Ovary (tissue), 3 donors: ENCODE measurements at regions not wholly inside any gene's neighbourhood (a gene's known extent, or its start where the extent isn't known, plus 50 kb on each side); places are given as distances from the start of the nearest gene placed in this dataset.

Source experiments
- EP300 ChIP-seq: sonication (generic); formaldehyde crosslinking; IDR thresholded peaks from one replicate; pipeline ENCODE4 v1.6.1; 2017; ENCODE audit warnings: antibody characterized with exemption
- POLR2A ChIP-seq: fragments of 450-650 bp; IDR thresholded peaks from one replicate; pipeline ENCODE4 v1.6.1; 2017; ENCODE audit warnings: antibody characterized with exemption, mild to moderate bottlenecking, moderate library complexity
- TF ChIP-seq, protein P1 (sequence below), 3 donors: fragments of 450-650 bp in 2 of 3; fragments of 200-600 bp in 1 of 3; IDR thresholded peaks; one replicate each; pipeline versions ENCODE4 v1.5.1 to v1.8.0; 2016 to 2022; ENCODE audit warnings: antibody characterized with exemption in 3 of 3, mild to moderate bottlenecking in 1 of 3
- donor health status: DM: no; HTN: no; CAD: no.

DNA sequence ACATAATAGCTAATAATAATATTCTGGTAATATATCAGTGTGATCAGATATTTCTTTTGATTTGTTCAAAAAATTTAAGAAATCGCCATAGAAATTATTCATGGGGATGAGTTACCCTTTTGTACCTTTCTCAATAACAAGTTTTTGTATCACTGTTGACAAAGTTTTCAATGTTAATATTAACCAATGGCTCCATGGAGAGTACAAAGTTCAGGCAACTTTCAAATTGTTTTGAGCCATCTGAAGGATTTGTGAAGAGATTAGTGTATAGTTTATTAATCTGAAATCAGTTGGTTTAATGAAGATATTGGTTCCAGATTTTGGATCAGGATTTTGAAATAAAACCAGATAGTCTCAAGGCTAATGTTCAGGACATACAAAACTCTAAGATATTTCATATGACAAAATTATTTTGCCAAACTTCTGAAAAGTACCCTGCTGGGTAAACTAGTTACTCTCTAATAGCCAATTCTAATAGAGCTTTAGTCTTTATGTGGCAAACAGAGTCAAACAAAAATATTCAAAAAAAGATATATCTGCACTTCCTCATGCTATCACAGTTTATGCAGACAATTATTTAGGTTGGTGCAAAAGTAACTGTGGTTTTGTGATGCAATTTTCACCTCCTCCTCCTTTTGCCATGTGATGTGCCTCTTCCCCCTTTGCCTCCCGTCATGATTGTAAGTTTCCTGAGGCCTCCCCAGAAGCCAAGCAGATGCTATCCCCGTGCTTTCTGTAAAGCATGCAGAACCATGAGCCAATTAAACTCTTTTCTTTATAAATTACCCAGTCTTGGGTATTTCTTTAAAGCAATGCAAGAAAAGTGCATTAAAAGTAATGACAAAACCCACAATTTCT, 1105.0 kb downstream of the PLA2G4A start:
- no peak for TF ChIP-seq POLR2A
- TF ChIP-seq, protein P1, sequence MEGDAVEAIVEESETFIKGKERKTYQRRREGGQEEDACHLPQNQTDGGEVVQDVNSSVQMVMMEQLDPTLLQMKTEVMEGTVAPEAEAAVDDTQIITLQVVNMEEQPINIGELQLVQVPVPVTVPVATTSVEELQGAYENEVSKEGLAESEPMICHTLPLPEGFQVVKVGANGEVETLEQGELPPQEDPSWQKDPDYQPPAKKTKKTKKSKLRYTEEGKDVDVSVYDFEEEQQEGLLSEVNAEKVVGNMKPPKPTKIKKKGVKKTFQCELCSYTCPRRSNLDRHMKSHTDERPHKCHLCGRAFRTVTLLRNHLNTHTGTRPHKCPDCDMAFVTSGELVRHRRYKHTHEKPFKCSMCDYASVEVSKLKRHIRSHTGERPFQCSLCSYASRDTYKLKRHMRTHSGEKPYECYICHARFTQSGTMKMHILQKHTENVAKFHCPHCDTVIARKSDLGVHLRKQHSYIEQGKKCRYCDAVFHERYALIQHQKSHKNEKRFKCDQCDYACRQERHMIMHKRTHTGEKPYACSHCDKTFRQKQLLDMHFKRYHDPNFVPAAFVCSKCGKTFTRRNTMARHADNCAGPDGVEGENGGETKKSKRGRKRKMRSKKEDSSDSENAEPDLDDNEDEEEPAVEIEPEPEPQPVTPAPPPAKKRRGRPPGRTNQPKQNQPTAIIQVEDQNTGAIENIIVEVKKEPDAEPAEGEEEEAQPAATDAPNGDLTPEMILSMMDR (IDR thresholded peaks at IDR 0.05): no peak
- TF ChIP-seq EP300: no peak
